ENCODE measurements at regions not wholly inside any gene's neighbourhood (a gene's known extent, or its start where the extent isn't known, plus 50 kb on each side); places are given as distances from the start of the nearest gene placed in this dataset.

DNA sequence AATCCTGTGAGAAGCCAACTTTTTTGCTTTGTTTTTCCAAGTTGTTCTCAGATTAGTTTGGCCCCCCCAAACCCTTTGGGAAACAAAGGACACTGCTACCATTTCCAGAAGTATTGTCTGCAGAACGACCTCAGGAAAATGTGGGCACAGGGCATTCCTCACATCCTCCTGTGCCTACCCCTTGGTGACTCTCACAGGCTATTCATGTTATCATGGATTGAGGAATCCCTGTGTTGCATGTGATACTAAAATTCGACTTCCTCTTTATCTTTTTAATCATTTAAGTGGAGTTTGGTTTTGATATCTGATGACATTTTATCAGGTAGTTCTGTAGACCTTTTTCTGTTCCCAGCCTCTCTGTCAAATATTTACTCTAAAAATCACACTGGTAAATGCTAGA lies 184.5 kb downstream of the FASLG start:
- TF ChIP-seq, protein P1, sequence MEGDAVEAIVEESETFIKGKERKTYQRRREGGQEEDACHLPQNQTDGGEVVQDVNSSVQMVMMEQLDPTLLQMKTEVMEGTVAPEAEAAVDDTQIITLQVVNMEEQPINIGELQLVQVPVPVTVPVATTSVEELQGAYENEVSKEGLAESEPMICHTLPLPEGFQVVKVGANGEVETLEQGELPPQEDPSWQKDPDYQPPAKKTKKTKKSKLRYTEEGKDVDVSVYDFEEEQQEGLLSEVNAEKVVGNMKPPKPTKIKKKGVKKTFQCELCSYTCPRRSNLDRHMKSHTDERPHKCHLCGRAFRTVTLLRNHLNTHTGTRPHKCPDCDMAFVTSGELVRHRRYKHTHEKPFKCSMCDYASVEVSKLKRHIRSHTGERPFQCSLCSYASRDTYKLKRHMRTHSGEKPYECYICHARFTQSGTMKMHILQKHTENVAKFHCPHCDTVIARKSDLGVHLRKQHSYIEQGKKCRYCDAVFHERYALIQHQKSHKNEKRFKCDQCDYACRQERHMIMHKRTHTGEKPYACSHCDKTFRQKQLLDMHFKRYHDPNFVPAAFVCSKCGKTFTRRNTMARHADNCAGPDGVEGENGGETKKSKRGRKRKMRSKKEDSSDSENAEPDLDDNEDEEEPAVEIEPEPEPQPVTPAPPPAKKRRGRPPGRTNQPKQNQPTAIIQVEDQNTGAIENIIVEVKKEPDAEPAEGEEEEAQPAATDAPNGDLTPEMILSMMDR (conservative IDR thresholded peaks at IDR 0.05) = no peak
- TF ChIP-seq EZH2 (IDR thresholded peaks at IDR 0.05; ENCODE audit: low read depth) = no peak
